ENCODE measurements at regions not wholly inside any gene's neighbourhood (a gene's known extent, or its start where the extent isn't known, plus 50 kb on each side); places are given as distances from the start of the nearest gene placed in this dataset.
"Not testable (repeated sequence)": the region's sequence is repeated elsewhere in the genome, so short reads cannot be mapped to it uniquely, and the experiment has no call there.

DNA sequence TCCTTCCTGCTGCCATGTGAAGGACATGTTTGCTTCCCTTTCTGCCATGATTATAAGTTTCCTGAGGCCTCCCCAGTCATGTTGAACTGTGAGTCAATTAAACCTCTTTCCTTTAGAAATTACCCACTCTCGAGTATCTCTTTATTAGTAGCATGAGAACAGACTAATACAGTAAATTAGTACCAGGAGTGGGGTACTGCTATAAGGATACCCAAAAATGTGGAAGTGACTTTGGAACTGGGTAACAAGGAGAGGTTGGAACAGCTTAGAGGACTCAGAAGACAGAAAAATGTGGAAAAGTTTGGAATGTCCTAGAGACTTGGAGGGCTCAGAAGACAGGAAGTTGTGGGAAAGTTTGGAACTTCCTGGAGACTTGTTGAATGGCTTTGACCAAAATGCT is 283.0 kb upstream of the DEPDC1 start:
- not testable (repeated sequence) for TF ChIP-seq CTCF (IDR thresholded peaks at IDR 0.05); ZFX (IDR thresholded peaks at IDR 0.05; ENCODE audit: borderline replicate concordance)

Measured in 22Rv1 (cell line).